CD14-positive monocyte (primary cell): ENCODE measurements at regions not wholly inside any gene's neighbourhood (a gene's known extent, or its start where the extent isn't known, plus 50 kb on each side); places are given as distances from the start of the nearest gene placed in this dataset.

Experiments
- DNase-seq, 3 donors: peaks; one replicate each; pipeline ENCODE4 v3.0.0-alpha.2; 2011 to 2022
- H2AFZ ChIP-seq: 2 replicates; pipeline ENCODE4 v1.6.0; 2012; ENCODE audit warnings: mild to moderate bottlenecking, low read depth, low read length, inconsistent platforms; ENCODE audit not compliant: insufficient read depth, poor library complexity, severe bottlenecking
- H3K27ac ChIP-seq, 2 donors: 1 replicate in 1 of 2; 2 replicates in 1 of 2; pipeline ENCODE4 v1.5.1; 2012 to 2013; ENCODE audit warnings: low read length in 2 of 2, control low read depth in 1 of 2, inconsistent platforms in 1 of 2, low read depth in 1 of 2, mild to moderate bottlenecking in 1 of 2
- H3K27me3 ChIP-seq, 2 donors: one replicate each; pipeline versions ENCODE4 v1.6.0 to v1.6.1; 2011 to 2013; ENCODE audit warnings: low read length in 2 of 2; ENCODE audit not compliant: control insufficient read depth in 2 of 2, insufficient read depth in 2 of 2
- H3K36me3 ChIP-seq, 2 donors: replicated peaks in 1 of 2; 1 replicate in 1 of 2; 2 replicates in 1 of 2; pipeline versions ENCODE4 v1.5.1 to v1.6.1; 2012 to 2013; ENCODE audit warnings: low read length in 2 of 2, control low read depth in 1 of 2, inconsistent platforms in 1 of 2, mild to moderate bottlenecking in 1 of 2; ENCODE audit not compliant: insufficient read depth in 2 of 2, control insufficient read depth in 1 of 2
- H3K4me1 ChIP-seq, 2 donors: 1 replicate in 1 of 2; 2 replicates in 1 of 2; pipeline versions ENCODE4 v1.5.1 to v1.6.1; 2012 to 2013; ENCODE audit warnings: low read length in 2 of 2, control low read depth in 1 of 2, inconsistent platforms in 1 of 2, mild to moderate bottlenecking in 1 of 2, moderate library complexity in 1 of 2; ENCODE audit not compliant: insufficient read depth in 2 of 2, control insufficient read depth in 1 of 2
- H3K4me2 ChIP-seq: replicated peaks from 2 replicates; pipeline ENCODE3; 2012; ENCODE audit warnings: low read length, moderate library complexity, mild to moderate bottlenecking; ENCODE audit not compliant: poor library complexity, severe bottlenecking; ENCODE audit errors: extremely low read depth
- H3K4me3 ChIP-seq, 3 experiments: fragments of 200-600 bp in 1 of 3; sonication (generic) in 1 of 3; replicated peaks in 1 of 3; 1 replicate in 2 of 3; 2 replicates in 1 of 3; pipeline ENCODE4 v1.5.1; 2011 to 2013; ENCODE audit warnings: low read length in 3 of 3, mild to moderate bottlenecking in 3 of 3, control low read depth in 2 of 3, low read depth in 2 of 3, inconsistent platforms in 1 of 3, moderate library complexity in 1 of 3
- H3K79me2 ChIP-seq: 2 replicates; pipeline ENCODE4 v1.6.0; 2012; ENCODE audit warnings: mild to moderate bottlenecking, control low read depth, inconsistent platforms, low read length, moderate library complexity; ENCODE audit not compliant: insufficient read depth
- H3K9ac ChIP-seq: 2 replicates; pipeline ENCODE4 v1.6.0; 2017; ENCODE audit warnings: low read length, mild to moderate bottlenecking; ENCODE audit not compliant: insufficient read depth, poor library complexity, severe bottlenecking
- H3K9me3 ChIP-seq, 2 donors: replicated peaks in 1 of 2; 1 replicate in 1 of 2; 2 replicates in 1 of 2; pipeline versions ENCODE4 v1.5.1 to v1.6.1; 2012 to 2013; ENCODE audit warnings: low read length in 2 of 2, control low read depth in 1 of 2; ENCODE audit not compliant: control insufficient read depth in 1 of 2, insufficient read depth in 1 of 2
- H4K20me1 ChIP-seq: 2 replicates; pipeline ENCODE4 v1.6.0; 2012; ENCODE audit warnings: mild to moderate bottlenecking, low read length, control low read depth, moderate library complexity; ENCODE audit not compliant: insufficient read depth
- H3K27ac Mint-ChIP-seq, 7 donors: one replicate each; pipeline ENCODE4 v1.8.0; 2020; ENCODE audit warnings: mild to moderate bottlenecking in 7 of 7, mixed read lengths in 7 of 7, moderate library complexity in 6 of 7, inconsistent platforms in 2 of 7
- H3K27me3 Mint-ChIP-seq, 3 donors: one replicate each; pipeline ENCODE4 v1.8.0; 2021 to 2022; ENCODE audit warnings: low read depth in 3 of 3, mild to moderate bottlenecking in 3 of 3, mixed read lengths in 3 of 3, moderate library complexity in 3 of 3, inconsistent platforms in 1 of 3
- H3K36me3 Mint-ChIP-seq, 2 donors: one replicate each; pipeline ENCODE4 v1.8.0; 2020; ENCODE audit warnings: mixed read lengths in 2 of 2, inconsistent platforms in 1 of 2, mild to moderate bottlenecking in 1 of 2
- H3K4me1 Mint-ChIP-seq: one replicate; pipeline ENCODE4 v1.8.0; 2020; ENCODE audit warnings: mild to moderate bottlenecking, mixed read lengths
- H3K4me3 Mint-ChIP-seq, 2 donors: one replicate each; pipeline ENCODE4 v1.8.0; 2020; ENCODE audit warnings: mild to moderate bottlenecking in 2 of 2, mixed read lengths in 2 of 2, moderate library complexity in 1 of 2
- H3K9me3 Mint-ChIP-seq, 7 donors: one replicate each; pipeline ENCODE4 v1.8.0; 2020 to 2022; ENCODE audit warnings: mixed read lengths in 7 of 7, mild to moderate bottlenecking in 6 of 7, moderate library complexity in 6 of 7, inconsistent platforms in 2 of 7
- WGBS: methylation state at CpG from one replicate; pipeline ENCODE4 v1.1.5; 2013; ENCODE audit warnings: missing lambda C conversion rate; ENCODE audit not compliant: insufficient coverage; 5-methylcytosine and 5-hydroxymethylcytosine counted together
- intact Hi-C, 2 donors: fragments of 100-400 bp; cut with micrococcal nuclease; formaldehyde crosslinking; loops; one replicate each; pipeline versions ENCODE4 v1.15.0 to v1.15.1; 2023
- TF ChIP-seq, protein P1 (sequence below): fragments of 200-600 bp; IDR thresholded peaks from one replicate; pipeline ENCODE4 v1.8.0; 2022; ENCODE audit warnings: antibody characterized with exemption, mild to moderate bottlenecking

DNA sequence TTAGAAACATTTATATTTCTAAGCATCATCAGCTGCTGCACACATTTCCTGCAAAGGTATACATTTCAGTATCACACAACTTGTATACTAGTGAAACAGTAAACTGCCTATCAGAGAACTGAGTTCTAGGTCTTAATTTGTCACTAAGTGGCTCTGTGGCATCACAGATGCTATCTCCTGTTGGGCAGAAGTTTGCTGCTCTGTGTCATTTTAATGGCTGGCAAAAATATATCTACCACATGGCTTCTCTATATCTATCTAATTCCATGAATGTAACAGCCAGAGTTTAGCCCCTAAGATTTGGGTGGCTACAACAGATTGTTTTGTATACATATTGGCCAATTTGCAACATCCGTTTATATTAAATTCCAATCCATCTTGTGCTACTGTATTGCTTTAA is 1231.9 kb upstream of the C9orf72 start:
- Histone ChIP-seq H2AFZ (no peak overlapping the region), H3K27ac (no peak overlapping the region), H3K9me3 (no peaks in the 10 kb centered on the region), H3K4me2 (no peak overlapping the region), H3K36me3 (no peaks in the 10 kb centered on the region), H3K4me1 (no peaks in the 10 kb centered on the region), H3K4me3 (no peak overlapping the region), H3K27me3 (no peaks in the 10 kb centered on the region), H4K20me1 (no peaks in the 10 kb centered on the region), H3K79me2 (no peaks in the 10 kb centered on the region), H3K9ac (no peak overlapping the region)
- H3K27ac Mint-ChIP-seq: no peak overlapping the region
- DNase-seq: no peak
- intact Hi-C loops: no loop called here
- H3K4me1 Mint-ChIP-seq: no peaks in the 10 kb centered on the region
- no peak overlapping the region for H3K4me3 Mint-ChIP-seq
- H3K27me3 Mint-ChIP-seq: peaks cover 0 to 3% (median 0%) of the 10 kb centered on the region in 3 donors
- H3K36me3 Mint-ChIP-seq: no peaks in the 10 kb centered on the region
- WGBS: no CpG with 5 or more reads among the region's 1 CpG
- TF ChIP-seq, protein P1, sequence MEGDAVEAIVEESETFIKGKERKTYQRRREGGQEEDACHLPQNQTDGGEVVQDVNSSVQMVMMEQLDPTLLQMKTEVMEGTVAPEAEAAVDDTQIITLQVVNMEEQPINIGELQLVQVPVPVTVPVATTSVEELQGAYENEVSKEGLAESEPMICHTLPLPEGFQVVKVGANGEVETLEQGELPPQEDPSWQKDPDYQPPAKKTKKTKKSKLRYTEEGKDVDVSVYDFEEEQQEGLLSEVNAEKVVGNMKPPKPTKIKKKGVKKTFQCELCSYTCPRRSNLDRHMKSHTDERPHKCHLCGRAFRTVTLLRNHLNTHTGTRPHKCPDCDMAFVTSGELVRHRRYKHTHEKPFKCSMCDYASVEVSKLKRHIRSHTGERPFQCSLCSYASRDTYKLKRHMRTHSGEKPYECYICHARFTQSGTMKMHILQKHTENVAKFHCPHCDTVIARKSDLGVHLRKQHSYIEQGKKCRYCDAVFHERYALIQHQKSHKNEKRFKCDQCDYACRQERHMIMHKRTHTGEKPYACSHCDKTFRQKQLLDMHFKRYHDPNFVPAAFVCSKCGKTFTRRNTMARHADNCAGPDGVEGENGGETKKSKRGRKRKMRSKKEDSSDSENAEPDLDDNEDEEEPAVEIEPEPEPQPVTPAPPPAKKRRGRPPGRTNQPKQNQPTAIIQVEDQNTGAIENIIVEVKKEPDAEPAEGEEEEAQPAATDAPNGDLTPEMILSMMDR: no peak
- H3K9me3 Mint-ChIP-seq: no peaks in the 10 kb centered on the region

DNA sequence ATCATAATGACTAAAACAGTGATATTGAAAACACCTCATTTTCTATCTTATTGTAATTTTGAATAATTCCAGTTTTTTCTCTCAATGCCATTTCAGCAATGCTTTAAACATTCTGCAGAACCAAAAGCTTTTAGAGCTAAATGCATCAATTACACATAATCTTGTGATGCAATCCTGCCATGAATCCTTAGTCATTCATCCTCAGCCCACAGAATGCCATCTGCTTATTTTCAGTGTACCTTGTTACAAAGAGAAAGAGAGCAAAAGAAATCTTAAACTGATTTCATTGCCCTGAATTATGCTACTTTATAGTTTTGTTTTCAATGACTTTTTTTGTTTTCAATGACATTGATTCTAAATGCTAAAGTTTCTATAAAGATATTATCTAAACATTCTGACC is 1234.8 kb upstream of the C9orf72 start:
- H3K9me3 Mint-ChIP-seq: peaks cover 0 to 3% (median 0%) of the 10 kb centered on the region in 7 donors
- TF ChIP-seq, protein P1: no peak
- no peaks in the 10 kb centered on the region for H3K9me3 ChIP-seq

More for the DNA sequence above, 1234.8 kb upstream of the C9orf72 start:
- Mint-ChIP-seq H3K4me1 (no peaks in the 10 kb centered on the region), H3K27ac (no peak overlapping the region), H3K36me3 (no peaks in the 10 kb centered on the region), H3K27me3 (peaks cover 0 to 3% (median 0%) of the 10 kb centered on the region in 3 donors), H3K4me3 (no peak overlapping the region)
- Histone ChIP-seq H3K27ac (no peak overlapping the region), H3K9ac (no peak overlapping the region), H3K4me1 (no peaks in the 10 kb centered on the region), H3K27me3 (no peaks in the 10 kb centered on the region), H3K79me2 (no peaks in the 10 kb centered on the region), H3K4me2 (no peak overlapping the region), H4K20me1 (no peaks in the 10 kb centered on the region), H3K36me3 (no peaks in the 10 kb centered on the region), H2AFZ (no peak overlapping the region), H3K4me3 (no peak overlapping the region)
- intact Hi-C loops: no loop called here
- no peak for DNase-seq
